GM18907 (cell line): ENCODE measurements at regions not wholly inside any gene's neighbourhood (a gene's known extent, or its start where the extent isn't known, plus 50 kb on each side); places are given as distances from the start of the nearest gene placed in this dataset.

Experiments used
- ATAC-seq: cut with Tn5 transposase; IDR thresholded peaks from one replicate; pipeline ENCODE4 v1.9.1; 2021; ENCODE audit warnings: mild to moderate bottlenecking, moderate library complexity; ENCODE audit not compliant: unreplicated experiment

GRCh38 chr9:107653263-107653821, 163.8 kb upstream of the KLF4 start:
- ATAC-seq: no peak

GRCh38 chr9:107650995-107651394, 161.4 kb upstream of the KLF4 start:
- ATAC-seq: no peak

GRCh38 chr9:107650321-107650720, 160.8 kb upstream of the KLF4 start:
- no peak for ATAC-seq

- no peak for ATAC-seq
Measured at GRCh38 chr9:107648153-107648715, 158.7 kb upstream of the KLF4 start.

- ATAC-seq: no peak
Measured at GRCh38 chr9:107647611-107648010, 158.0 kb upstream of the KLF4 start.

- ATAC-seq: no peak
Measured at GRCh38 chr9:107647141-107647540, 157.6 kb upstream of the KLF4 start.

GRCh38 chr9:107645464-107645833, 155.9 kb upstream of the KLF4 start:
- no peak for ATAC-seq

GRCh38 chr9:107644733-107645463, 155.3 kb upstream of the KLF4 start:
- no peak for ATAC-seq

GRCh38 chr9:107639426-107639825, 149.9 kb upstream of the KLF4 start:
- ATAC-seq: no peak

GRCh38 chr9:107638521-107639310, 149.1 kb upstream of the KLF4 start:
- ATAC-seq: no peak

GRCh38 chr9:107637421-107638420, 148.2 kb upstream of the KLF4 start:
- no peak for ATAC-seq

- no peak for ATAC-seq
Measured at GRCh38 chr9:107636571-107637381, 147.2 kb upstream of the KLF4 start.

- no peak for ATAC-seq
Measured at GRCh38 chr9:107635803-107636174, 146.2 kb upstream of the KLF4 start.

- no peak for ATAC-seq
Measured at GRCh38 chr9:107635101-107635802, 145.7 kb upstream of the KLF4 start.

GRCh38 chr9:107633406-107633805, 143.8 kb upstream of the KLF4 start:
- no peak for ATAC-seq

- no peak for ATAC-seq
Measured at GRCh38 chr9:107632661-107633060, 143.1 kb upstream of the KLF4 start.

- no peak for ATAC-seq
Measured at GRCh38 chr9:107632216-107632615, 142.6 kb upstream of the KLF4 start.

GRCh38 chr9:107631788-107632187, 142.2 kb upstream of the KLF4 start:
- no peak for ATAC-seq

- ATAC-seq: no peak
Measured at GRCh38 chr9:107630156-107630555, 140.6 kb upstream of the KLF4 start.
